Hepatocyte (in vitro differentiated cells): ENCODE measurements at regions not wholly inside any gene's neighbourhood (a gene's known extent, or its start where the extent isn't known, plus 50 kb on each side); places are given as distances from the start of the nearest gene placed in this dataset.

Experiments
- DNase-seq: peaks from one replicate; pipeline ENCODE4 v3.0.0-alpha.2; 2016; ENCODE audit warnings: low spot score
- H2AFZ ChIP-seq: fragments of 200-600 bp; sonication (generic); 2 replicates; pipeline ENCODE4 v1.6.0; 2016; ENCODE audit warnings: antibody characterized with exemption, mild to moderate bottlenecking
- H3K27ac ChIP-seq: fragments of 200-600 bp; sonication (generic); 2 replicates; pipeline ENCODE4 v1.5.1; 2016; ENCODE audit warnings: mild to moderate bottlenecking
- H3K27me3 ChIP-seq: fragments of 200-600 bp; sonication (generic); 2 replicates; pipeline ENCODE4 v1.6.1; 2016
- H3K36me3 ChIP-seq: fragments of 200-600 bp; sonication (generic); replicated peaks from 2 replicates; pipeline ENCODE4 v1.5.1; 2016; ENCODE audit warnings: low read depth; ENCODE audit not compliant: insufficient read depth
- H3K4me1 ChIP-seq: fragments of 200-600 bp; sonication (generic); 2 replicates; pipeline ENCODE4 v1.5.1; 2016; ENCODE audit warnings: mild to moderate bottlenecking, moderate library complexity; ENCODE audit not compliant: insufficient read depth
- H3K4me2 ChIP-seq: fragments of 200-600 bp; sonication (generic); 2 replicates; pipeline ENCODE4 v1.6.0; 2016
- H3K4me3 ChIP-seq: fragments of 200-600 bp; sonication (generic); 2 replicates; pipeline ENCODE4 v1.5.1; 2016; ENCODE audit warnings: mild to moderate bottlenecking
- H3K79me2 ChIP-seq: fragments of 200-600 bp; sonication (generic); 2 replicates; pipeline ENCODE4 v1.6.0; 2017; ENCODE audit warnings: mild to moderate bottlenecking
- H3K9me2 ChIP-seq: fragments of 200-600 bp; sonication (generic); replicated peaks from 2 replicates; pipeline ENCODE4 v1.6.0; 2017; ENCODE audit warnings: mild to moderate bottlenecking; ENCODE audit not compliant: insufficient read depth
- H3K9me3 ChIP-seq: fragments of 200-600 bp; sonication (generic); 2 replicates; pipeline ENCODE4 v1.5.1; 2016; ENCODE audit warnings: low read depth, mild to moderate bottlenecking
- H4K20me1 ChIP-seq: fragments of 200-600 bp; sonication (generic); 2 replicates; pipeline ENCODE4 v1.6.0; 2016; ENCODE audit warnings: mild to moderate bottlenecking; ENCODE audit not compliant: insufficient read depth, poor library complexity, severe bottlenecking
- EZH2 ChIP-seq: fragments of 200-600 bp; sonication (generic); IDR thresholded peaks from 2 replicates; pipeline ENCODE4 v1.6.1; 2016; ENCODE audit warnings: antibody characterized with exemption, mild to moderate bottlenecking, borderline replicate concordance
- EZH2phosphoT487 ChIP-seq: fragments of 200-600 bp; sonication (generic); IDR thresholded peaks from one replicate; pipeline ENCODE4 v1.6.1; 2018; ENCODE audit warnings: antibody characterized with exemption, mild to moderate bottlenecking, low read depth, moderate library complexity; ENCODE audit not compliant: unreplicated experiment, severe bottlenecking
- WGBS: methylation state at CpG from one replicate; pipeline ENCODE4 v1.1.6; 2016; ENCODE audit warnings: low lambda C conversion rate; ENCODE audit errors: missing lambda C conversion rate; 5-methylcytosine and 5-hydroxymethylcytosine counted together
- TF ChIP-seq, protein P1 (sequence below): fragments of 200-600 bp; sonication (generic); IDR thresholded peaks from 2 replicates; pipeline ENCODE4 v1.5.1; 2016; ENCODE audit warnings: antibody characterized with exemption, mild to moderate bottlenecking; ENCODE audit not compliant: poor library complexity

DNA sequence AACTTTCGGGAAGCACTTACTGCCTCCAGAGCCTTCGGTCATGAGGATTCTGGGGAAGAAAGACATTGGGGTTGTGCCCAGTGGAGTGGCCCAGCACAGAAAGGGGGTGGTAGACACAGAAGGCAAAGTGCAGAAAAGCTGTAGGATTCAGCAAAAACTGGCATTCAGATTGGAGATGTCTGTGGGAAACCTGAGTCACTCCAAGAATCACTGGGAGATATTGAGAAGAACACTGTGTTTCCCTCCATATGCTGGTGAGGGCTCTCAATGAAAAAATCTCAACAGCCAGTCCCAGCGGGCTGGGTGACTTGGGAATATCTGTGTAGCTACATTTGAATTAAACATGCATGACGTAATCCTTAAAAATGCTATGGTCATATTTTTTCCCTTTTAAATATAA is 61.2 kb upstream of the RCN1 start:
- WGBS, result 90% methylated on average over 4 of the region's 4 CpGs
- H3K9me3 ChIP-seq, result no peaks in the 10 kb centered on the region
- H3K36me3 ChIP-seq, result no peaks in the 10 kb centered on the region
- H2AFZ ChIP-seq, result no peak overlapping the region
- H3K79me2 ChIP-seq, result no peaks in the 10 kb centered on the region
- peaks cover 7% of the 10 kb centered on the region for H3K27me3 ChIP-seq
- no peaks in the 10 kb centered on the region for H3K4me1 ChIP-seq
- no peak for DNase-seq
- H3K4me3 ChIP-seq, result no peak overlapping the region
- TF ChIP-seq, protein P1, sequence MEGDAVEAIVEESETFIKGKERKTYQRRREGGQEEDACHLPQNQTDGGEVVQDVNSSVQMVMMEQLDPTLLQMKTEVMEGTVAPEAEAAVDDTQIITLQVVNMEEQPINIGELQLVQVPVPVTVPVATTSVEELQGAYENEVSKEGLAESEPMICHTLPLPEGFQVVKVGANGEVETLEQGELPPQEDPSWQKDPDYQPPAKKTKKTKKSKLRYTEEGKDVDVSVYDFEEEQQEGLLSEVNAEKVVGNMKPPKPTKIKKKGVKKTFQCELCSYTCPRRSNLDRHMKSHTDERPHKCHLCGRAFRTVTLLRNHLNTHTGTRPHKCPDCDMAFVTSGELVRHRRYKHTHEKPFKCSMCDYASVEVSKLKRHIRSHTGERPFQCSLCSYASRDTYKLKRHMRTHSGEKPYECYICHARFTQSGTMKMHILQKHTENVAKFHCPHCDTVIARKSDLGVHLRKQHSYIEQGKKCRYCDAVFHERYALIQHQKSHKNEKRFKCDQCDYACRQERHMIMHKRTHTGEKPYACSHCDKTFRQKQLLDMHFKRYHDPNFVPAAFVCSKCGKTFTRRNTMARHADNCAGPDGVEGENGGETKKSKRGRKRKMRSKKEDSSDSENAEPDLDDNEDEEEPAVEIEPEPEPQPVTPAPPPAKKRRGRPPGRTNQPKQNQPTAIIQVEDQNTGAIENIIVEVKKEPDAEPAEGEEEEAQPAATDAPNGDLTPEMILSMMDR, result no peak
- no peak for TF ChIP-seq EZH2
- TF ChIP-seq EZH2phosphoT487, result no peak
- H3K27ac ChIP-seq, result no peak overlapping the region
- no peaks in the 10 kb centered on the region for H4K20me1 ChIP-seq
- H3K9me2 ChIP-seq, result no peaks in the 10 kb centered on the region
- no peak overlapping the region for H3K4me2 ChIP-seq

DNA sequence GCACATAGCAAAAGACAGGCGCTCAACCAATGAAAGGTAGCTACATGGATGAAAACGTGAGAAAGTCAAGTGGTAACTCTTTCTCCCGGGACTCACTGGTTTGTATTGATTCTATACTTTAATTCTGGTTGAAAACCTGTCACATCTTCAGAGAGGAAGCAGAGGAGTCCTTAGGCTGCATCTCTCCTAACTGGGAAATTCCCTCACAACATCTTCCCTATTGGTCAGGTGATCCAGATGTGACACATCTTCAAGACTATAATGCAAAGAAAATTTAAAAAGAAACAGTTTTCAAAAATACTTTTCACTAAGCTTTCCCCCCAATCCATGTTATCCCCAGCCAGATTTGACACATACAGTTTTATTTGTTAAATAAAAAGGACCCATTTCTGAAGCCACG is 62.7 kb upstream of the RCN1 start:
- 81% methylated on average over 4 of the region's 4 CpGs for WGBS
- DNase-seq, result no peak
- H3K36me3 ChIP-seq, result no peaks in the 10 kb centered on the region
- H3K4me1 ChIP-seq, result no peaks in the 10 kb centered on the region
- H3K27ac ChIP-seq, result no peak overlapping the region
- peaks cover 7% of the 10 kb centered on the region for H3K27me3 ChIP-seq
- H2AFZ ChIP-seq, result no peak overlapping the region
- no peaks in the 10 kb centered on the region for H3K9me3 ChIP-seq
- H4K20me1 ChIP-seq, result no peaks in the 10 kb centered on the region
- no peak overlapping the region for H3K4me3 ChIP-seq
- H3K4me2 ChIP-seq, result no peak overlapping the region
- no peaks in the 10 kb centered on the region for H3K79me2 ChIP-seq
- H3K9me2 ChIP-seq, result no peaks in the 10 kb centered on the region
- TF ChIP-seq, protein P1, result no peak
- TF ChIP-seq EZH2phosphoT487 (no peak), EZH2 (no peak)

DNA sequence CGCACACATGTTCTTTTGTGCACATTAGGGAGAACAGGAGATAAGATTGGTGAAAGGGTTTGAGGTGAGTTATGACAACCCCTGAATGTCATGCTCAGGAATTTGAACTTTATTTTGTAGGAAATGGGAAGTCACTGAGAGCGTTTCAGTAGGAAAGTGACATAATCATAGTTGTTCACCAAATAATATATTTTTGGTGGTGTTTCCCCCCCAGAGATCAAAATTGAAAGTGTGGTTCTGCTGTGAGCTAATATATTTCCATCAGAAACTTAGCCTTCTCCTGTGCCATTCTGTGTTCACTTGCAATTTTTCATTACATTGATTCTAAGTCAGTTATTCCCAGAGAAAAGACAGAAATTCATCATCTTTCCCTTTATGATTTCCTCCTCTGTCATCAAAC is 64.1 kb upstream of the RCN1 start:
- Histone ChIP-seq H3K4me3 (no peak overlapping the region), H3K9me3 (no peaks in the 10 kb centered on the region), H3K79me2 (no peaks in the 10 kb centered on the region), H3K4me2 (no peak overlapping the region), H4K20me1 (no peaks in the 10 kb centered on the region), H3K27ac (no peak overlapping the region), H3K9me2 (no peaks in the 10 kb centered on the region), H2AFZ (no peak overlapping the region), H3K27me3 (peaks cover 4% of the 10 kb centered on the region), H3K4me1 (no peaks in the 10 kb centered on the region), H3K36me3 (no peaks in the 10 kb centered on the region)
- DNase-seq, result no peak
- WGBS, result 95% methylated on average over 2 of the region's 2 CpGs
- TF ChIP-seq, protein P1, result no peak
- TF ChIP-seq EZH2 (no peak), EZH2phosphoT487 (no peak)

DNA sequence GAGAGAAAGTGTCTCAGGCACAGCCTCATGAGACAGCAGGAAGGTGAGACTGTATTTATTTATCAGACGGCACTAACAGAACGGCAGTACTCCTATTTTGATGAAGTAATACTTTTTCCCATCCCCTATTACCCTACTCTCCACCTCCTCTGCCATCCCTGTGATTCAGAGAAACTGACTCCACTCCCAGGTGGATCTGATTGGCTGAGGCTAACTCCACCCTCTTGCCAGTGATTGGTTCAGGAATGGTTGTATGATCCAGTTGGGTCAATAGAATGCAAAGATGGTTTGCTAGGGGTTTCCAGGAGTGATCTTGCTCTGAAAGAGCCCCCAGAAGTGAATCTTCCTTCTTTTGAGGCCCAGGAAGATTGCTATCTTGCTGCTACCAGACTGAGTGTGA is 65.9 kb upstream of the RCN1 start:
- H3K36me3 ChIP-seq, result no peaks in the 10 kb centered on the region
- no peak overlapping the region for H3K4me3 ChIP-seq
- H3K79me2 ChIP-seq, result no peaks in the 10 kb centered on the region
- H4K20me1 ChIP-seq, result no peaks in the 10 kb centered on the region
- no peaks in the 10 kb centered on the region for H3K9me2 ChIP-seq
- H2AFZ ChIP-seq, result no peak overlapping the region
- DNase-seq, result no peak
- H3K4me1 ChIP-seq, result no peaks in the 10 kb centered on the region
- no peaks in the 10 kb centered on the region for H3K9me3 ChIP-seq
- TF ChIP-seq, protein P1, result no peak
- TF ChIP-seq EZH2phosphoT487 (no peak), EZH2 (no peak)
- WGBS, result 89% methylated on average over 2 of the region's 2 CpGs
- no peak overlapping the region for H3K27ac ChIP-seq
- no peak overlapping the region for H3K4me2 ChIP-seq
- peaks cover 4% of the 10 kb centered on the region for H3K27me3 ChIP-seq
